Activated effector memory CD4-positive, alpha-beta T cell treated with anti-CD3 and anti-CD28 coated beads, Interleukin-2, amount 50 U/mL, for 16 hours (primary cell): ENCODE measurements at regions not wholly inside any gene's neighbourhood (a gene's known extent, or its start where the extent isn't known, plus 50 kb on each side); places are given as distances from the start of the nearest gene placed in this dataset.
"Not testable (repeated sequence)": the region's sequence is repeated elsewhere in the genome, so short reads cannot be mapped to it uniquely, and the experiment has no call there.

Experiments used
- DNase-seq: peaks from one replicate; pipeline ENCODE4 v3.0.0-alpha.2; 2020

DNA sequence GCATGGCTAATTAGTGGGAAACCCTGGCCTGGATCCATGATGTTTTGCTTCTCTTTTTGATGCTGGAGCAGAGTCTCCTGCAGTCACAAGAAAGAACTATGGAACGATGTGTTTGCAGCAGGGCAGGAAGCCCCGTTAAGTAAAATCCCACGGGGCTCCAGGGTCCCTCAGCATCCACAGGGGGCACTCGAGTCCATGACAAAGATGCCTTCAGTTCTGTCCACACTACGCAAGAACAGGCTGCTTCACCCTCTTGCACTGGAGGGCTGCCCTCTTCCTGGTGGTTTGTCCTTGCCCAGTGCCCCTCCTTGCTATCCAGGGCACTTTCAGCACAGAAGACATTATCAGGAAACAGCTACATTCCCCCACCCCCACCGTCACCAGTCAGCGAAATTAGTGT, 196.9 kb downstream of the POTED start:
- DNase-seq: not testable (repeated sequence)

DNA sequence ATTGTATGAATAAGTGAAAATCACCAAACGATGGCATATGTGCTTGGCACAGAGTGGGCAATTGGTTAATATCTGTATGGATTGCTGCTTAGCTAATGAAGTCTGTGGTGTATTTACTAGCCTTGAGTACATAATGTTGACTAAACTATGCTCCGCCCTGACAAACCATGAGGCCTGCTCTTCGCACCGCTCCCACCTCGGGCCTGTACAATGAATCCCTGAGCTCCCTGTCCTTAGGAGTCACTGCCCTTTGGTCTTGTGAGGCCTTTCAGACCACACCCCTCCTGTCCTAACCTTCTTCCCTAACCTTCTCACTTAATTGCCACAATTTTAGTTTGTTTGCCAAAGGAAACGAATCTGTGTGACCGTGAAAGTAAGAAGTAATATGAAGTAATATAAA, 193.2 kb downstream of the POTED start:
- DNase-seq: not testable (repeated sequence)
